ENCODE measurements at regions not wholly inside any gene's neighbourhood (a gene's known extent, or its start where the extent isn't known, plus 50 kb on each side); places are given as distances from the start of the nearest gene placed in this dataset.

- TF ChIP-seq CTCF (IDR thresholded peaks at IDR 0.05; ENCODE audit: low read length) (no peak), EZH2 (IDR thresholded peaks at IDR 0.05; ENCODE audit: borderline replicate concordance, low read length) (no peak)
These were observed 185.4 kb upstream of the KBTBD8 start for GRCh38 chr3:66812741-66813140.
